ENCODE measurements at regions not wholly inside any gene's neighbourhood (a gene's known extent, or its start where the extent isn't known, plus 50 kb on each side); places are given as distances from the start of the nearest gene placed in this dataset.

GRCh38 chr12:118541071-118541470 is 164.7 kb downstream of the SUDS3 start:
- 71% methylated on average over 3 of the region's 3 CpGs for WGBS
- H3K9me3 ChIP-seq (ENCODE audit: control insufficient read depth in 4 of 4, low read length in 3 of 4), result no peaks in the 10 kb centered on the region
- no peak for TF ChIP-seq HNF4A (conservative IDR thresholded peaks at IDR 0.05)
- TF ChIP-seq TAF1 (conservative IDR thresholded peaks at IDR 0.05), result no peak
- no peak for TF ChIP-seq ZBTB33 (IDR thresholded peaks at IDR 0.05)
- TF ChIP-seq FOXA1 (IDR thresholded peaks at IDR 0.05), result no peak
- no peak for TF ChIP-seq EGR1 (IDR thresholded peaks at IDR 0.05; ENCODE audit: low read depth in 2 of 2)
- TF ChIP-seq NR2F2 (IDR thresholded peaks at IDR 0.05), result no peak
- TF ChIP-seq RXRA (IDR thresholded peaks at IDR 0.05), result no peak
- TF ChIP-seq FOXA2 (IDR thresholded peaks at IDR 0.05), result no peak
- TF ChIP-seq HNF4G (IDR thresholded peaks at IDR 0.05), result no peak
- no peak for TF ChIP-seq SP1 (IDR thresholded peaks at IDR 0.05)
- no peak for TF ChIP-seq YY1 (IDR thresholded peaks at IDR 0.05)
- no peak for TF ChIP-seq RAD21 (IDR thresholded peaks at IDR 0.05)
- TF ChIP-seq ATF3 (IDR thresholded peaks at IDR 0.05), result no peak
- TF ChIP-seq GABPA (IDR thresholded peaks at IDR 0.05 in 1 of 2, conservative IDR thresholded peaks at IDR 0.05 in 1 of 2), result no peak
- no peak for TF ChIP-seq JUND (IDR thresholded peaks at IDR 0.05)
- no peak for TF ChIP-seq CTCF (IDR thresholded peaks at IDR 0.05; ENCODE audit: low read depth, low read length, missing input control)
- TF ChIP-seq REST (IDR thresholded peaks at IDR 0.05), result no peak
- TF ChIP-seq, protein P1, sequence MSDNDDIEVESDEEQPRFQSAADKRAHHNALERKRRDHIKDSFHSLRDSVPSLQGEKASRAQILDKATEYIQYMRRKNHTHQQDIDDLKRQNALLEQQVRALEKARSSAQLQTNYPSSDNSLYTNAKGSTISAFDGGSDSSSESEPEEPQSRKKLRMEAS (IDR thresholded peaks at IDR 0.05), result no peak
- no peaks in the 10 kb centered on the region for H3K36me3 ChIP-seq (ENCODE audit: control insufficient read depth in 4 of 4, insufficient read depth in 3 of 4, low read depth in 1 of 4, low read length in 3 of 4)
- H3K27ac ChIP-seq (ENCODE audit: low read depth in 1 of 2, low read length in 2 of 2), result no peak overlapping the region
- no peak for DNase-seq (ENCODE audit: low spot score)
- no peaks in the 10 kb centered on the region for H3K4me1 ChIP-seq (ENCODE audit: control insufficient read depth in 4 of 4, insufficient read depth in 4 of 4, low read length in 3 of 4)
- H3K27me3 ChIP-seq (ENCODE audit: control insufficient read depth in 4 of 4, insufficient read depth in 4 of 4, low read length in 3 of 4), result peaks cover 0 to 6% (median under 1%) of the 10 kb centered on the region in 4 donors
- no peak overlapping the region for H3K4me3 ChIP-seq (ENCODE audit: low read depth in 1 of 3, low read length in 3 of 3)
- H3K9ac ChIP-seq (ENCODE audit: low read depth in 1 of 2, low read length in 2 of 2), result no peak overlapping the region
